Keratinocyte (primary cell): ENCODE measurements at regions not wholly inside any gene's neighbourhood (a gene's known extent, or its start where the extent isn't known, plus 50 kb on each side); places are given as distances from the start of the nearest gene placed in this dataset.

Experiments
- DNase-seq: peaks from one replicate; pipeline ENCODE4 v3.0.0-alpha.2; 2011; ENCODE audit warnings: low read depth, missing footprints, low spot score
- FAIRE-seq: peaks from 2 replicates; lab custom pipeline; 2011; peaks lifted over from hg19 to GRCh38; lab: Jason Lieb, UNC
- H2AFZ ChIP-seq: 2 replicates; pipeline ENCODE4 v1.6.0; 2012; ENCODE audit warnings: low read length, control low read depth, inconsistent platforms; ENCODE audit not compliant: control insufficient read depth
- H3K27ac ChIP-seq: 2 replicates; pipeline ENCODE4 v1.5.1; 2011; ENCODE audit warnings: low read length; ENCODE audit not compliant: control insufficient read depth, insufficient read depth
- H3K27me3 ChIP-seq: 3 replicates; pipeline ENCODE4 v1.6.0; 2011; ENCODE audit warnings: low read length; ENCODE audit not compliant: control insufficient read depth, insufficient read depth; ENCODE audit errors: extremely low read depth
- H3K36me3 ChIP-seq, 2 experiments: 2 replicates in 1 of 2; 3 replicates in 1 of 2; pipeline ENCODE4 v1.5.1; 2011; ENCODE audit warnings: low read length in 2 of 2, mild to moderate bottlenecking in 1 of 2; ENCODE audit not compliant: control insufficient read depth in 2 of 2, insufficient read depth in 2 of 2; ENCODE audit errors: extremely low read depth in 1 of 2
- H3K4me1 ChIP-seq: 3 replicates; pipeline ENCODE4 v1.5.1; 2011; ENCODE audit warnings: low read length; ENCODE audit not compliant: control insufficient read depth, insufficient read depth; ENCODE audit errors: extremely low read depth
- H3K4me2 ChIP-seq: 3 replicates; pipeline ENCODE4 v1.6.0; 2011; ENCODE audit warnings: low read depth, low read length; ENCODE audit not compliant: control insufficient read depth, insufficient read depth; ENCODE audit errors: extremely low read depth
- H3K4me3 ChIP-seq, 3 experiments: fragments of 200-600 bp in 1 of 3; sonication (generic) in 1 of 3; 2 replicates in 2 of 3; 3 replicates in 1 of 3; pipeline ENCODE4 v1.5.1; 2011 to 2016; ENCODE audit warnings: low read length in 3 of 3, mild to moderate bottlenecking in 3 of 3, control low read depth in 2 of 3, inconsistent platforms in 1 of 3, low read depth in 1 of 3, mixed read lengths in 1 of 3, mixed run types in 1 of 3, moderate library complexity in 1 of 3; ENCODE audit not compliant: control insufficient read depth in 2 of 3, insufficient read depth in 2 of 3; ENCODE audit errors: extremely low read depth in 1 of 3
- H3K79me2 ChIP-seq: 2 replicates; pipeline ENCODE4 v1.6.0; 2012; ENCODE audit warnings: low read length; ENCODE audit not compliant: control insufficient read depth, insufficient read depth
- H3K9ac ChIP-seq: 3 replicates; pipeline ENCODE4 v1.6.0; 2011; ENCODE audit warnings: low read length; ENCODE audit not compliant: control insufficient read depth, insufficient read depth; ENCODE audit errors: extremely low read depth
- H3K9me1 ChIP-seq: 3 replicates; pipeline ENCODE4 v1.6.0; 2011; ENCODE audit warnings: low read length; ENCODE audit not compliant: control insufficient read depth, insufficient read depth; ENCODE audit errors: extremely low read depth
- H3K9me3 ChIP-seq: 2 replicates; pipeline ENCODE4 v1.5.1; 2012; ENCODE audit warnings: low read depth, low read length; ENCODE audit not compliant: control insufficient read depth
- H4K20me1 ChIP-seq: 3 replicates; pipeline ENCODE4 v1.6.0; 2011; ENCODE audit warnings: low read length; ENCODE audit not compliant: control insufficient read depth, insufficient read depth; ENCODE audit errors: extremely low read depth
- EZH2 ChIP-seq: IDR thresholded peaks from one replicate; pipeline ENCODE4 v1.6.1; 2012; ENCODE audit warnings: inconsistent platforms, mild to moderate bottlenecking, low read length, moderate library complexity
- dilution Hi-C: fragments of 300-500 bp; cut with MboI; formaldehyde crosslinking; loops from one replicate; pipeline ENCODE4 v1.7.0; 2020; ENCODE audit warnings: low sequenced_read_pairs; ENCODE audit not compliant: extremely low pct_ligation_motif_present
- TF ChIP-seq, protein P1 (sequence below), 3 experiments: IDR thresholded peaks in 1 of 3; conservative IDR thresholded peaks in 1 of 3; optimal IDR thresholded peaks in 1 of 3; 2 replicates in 2 of 3; 3 replicates in 1 of 3; pipeline versions ENCODE3 to v1.5.1; 2011; ENCODE audit warnings: low read length in 3 of 3, mild to moderate bottlenecking in 3 of 3, moderate library complexity in 2 of 3, control low read depth in 1 of 3, inconsistent platforms in 1 of 3; ENCODE audit not compliant: insufficient read depth in 2 of 3; ENCODE audit errors: extremely low read depth in 1 of 3

DNA sequence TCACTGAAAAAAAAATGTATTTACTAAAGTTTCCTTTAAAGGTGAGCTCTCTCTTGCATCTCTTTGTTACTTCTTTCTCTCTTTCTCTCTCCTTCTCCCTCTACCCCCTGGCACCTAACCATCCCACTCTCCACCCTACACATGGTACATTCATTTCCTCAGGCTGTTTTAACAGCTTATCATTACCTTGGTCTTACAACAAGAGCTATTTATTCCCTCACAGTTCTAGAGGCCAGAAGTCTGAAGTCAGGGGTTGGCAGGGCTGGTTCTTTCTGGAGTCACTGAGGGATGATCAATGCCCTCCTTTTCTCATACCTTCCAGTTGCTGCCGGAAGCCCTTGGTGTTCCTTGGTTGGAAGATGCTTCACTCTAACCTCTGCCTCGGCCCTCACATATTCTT lies 91.1 kb upstream of the DSCAM start:
- H4K20me1 ChIP-seq = no peaks in the 10 kb centered on the region
- FAIRE-seq = no peak
- peak overlapping the region; percentile 23 for H3K27ac ChIP-seq
- no peaks in the 10 kb centered on the region for H3K9me3 ChIP-seq
- dilution Hi-C loops = no loop called here
- no peak overlapping the region for H3K9ac ChIP-seq
- no peaks in the 10 kb centered on the region for H3K79me2 ChIP-seq
- H3K4me3 ChIP-seq = no peak overlapping the region
- peaks cover 9% of the 10 kb centered on the region for H3K4me1 ChIP-seq
- no peak for TF ChIP-seq EZH2
- TF ChIP-seq, protein P1, sequence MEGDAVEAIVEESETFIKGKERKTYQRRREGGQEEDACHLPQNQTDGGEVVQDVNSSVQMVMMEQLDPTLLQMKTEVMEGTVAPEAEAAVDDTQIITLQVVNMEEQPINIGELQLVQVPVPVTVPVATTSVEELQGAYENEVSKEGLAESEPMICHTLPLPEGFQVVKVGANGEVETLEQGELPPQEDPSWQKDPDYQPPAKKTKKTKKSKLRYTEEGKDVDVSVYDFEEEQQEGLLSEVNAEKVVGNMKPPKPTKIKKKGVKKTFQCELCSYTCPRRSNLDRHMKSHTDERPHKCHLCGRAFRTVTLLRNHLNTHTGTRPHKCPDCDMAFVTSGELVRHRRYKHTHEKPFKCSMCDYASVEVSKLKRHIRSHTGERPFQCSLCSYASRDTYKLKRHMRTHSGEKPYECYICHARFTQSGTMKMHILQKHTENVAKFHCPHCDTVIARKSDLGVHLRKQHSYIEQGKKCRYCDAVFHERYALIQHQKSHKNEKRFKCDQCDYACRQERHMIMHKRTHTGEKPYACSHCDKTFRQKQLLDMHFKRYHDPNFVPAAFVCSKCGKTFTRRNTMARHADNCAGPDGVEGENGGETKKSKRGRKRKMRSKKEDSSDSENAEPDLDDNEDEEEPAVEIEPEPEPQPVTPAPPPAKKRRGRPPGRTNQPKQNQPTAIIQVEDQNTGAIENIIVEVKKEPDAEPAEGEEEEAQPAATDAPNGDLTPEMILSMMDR (optimal IDR thresholded peaks at IDR 0.05 in 1 of 3, IDR thresholded peaks at IDR 0.05 in 1 of 3, conservative IDR thresholded peaks at IDR 0.05 in 1 of 3; ENCODE audit: extremely low read depth in 1 of 3, insufficient read depth in 2 of 3, low read length in 3 of 3) = no peak
- no peaks in the 10 kb centered on the region for H3K36me3 ChIP-seq
- H2AFZ ChIP-seq = peak overlapping the region; percentile 23
- H3K9me1 ChIP-seq = no peaks in the 10 kb centered on the region
- DNase-seq = no peak
- H3K4me2 ChIP-seq = no peak overlapping the region
- H3K27me3 ChIP-seq = no peaks in the 10 kb centered on the region

DNA sequence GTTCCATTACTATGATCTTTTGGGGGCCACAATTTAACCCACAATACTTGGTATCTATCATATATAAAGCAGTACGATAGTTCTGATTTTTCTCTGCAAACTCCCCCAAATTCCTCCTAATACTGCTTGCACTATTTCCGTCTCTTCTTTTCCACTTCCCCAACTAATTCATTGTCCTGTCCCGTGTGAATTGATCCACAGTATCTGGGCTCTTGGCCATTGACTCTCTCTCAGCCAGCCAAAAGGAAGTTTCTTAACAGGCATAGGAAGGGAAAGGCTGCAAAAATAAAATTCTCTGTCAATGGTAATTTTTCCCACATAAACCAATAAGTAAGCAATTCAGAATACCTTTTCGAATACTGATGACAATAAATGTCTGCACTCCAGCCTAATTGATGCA lies 91.7 kb upstream of the DSCAM start:
- Histone ChIP-seq H3K4me3 (no peak overlapping the region), H3K27ac (peak overlapping the region; percentile 23), H3K4me1 (peaks cover 9% of the 10 kb centered on the region), H3K36me3 (no peaks in the 10 kb centered on the region), H3K9me3 (no peaks in the 10 kb centered on the region), H4K20me1 (no peaks in the 10 kb centered on the region), H3K27me3 (no peaks in the 10 kb centered on the region), H3K4me2 (no peak overlapping the region), H3K9ac (no peak overlapping the region), H3K9me1 (no peaks in the 10 kb centered on the region), H2AFZ (no peak overlapping the region), H3K79me2 (no peaks in the 10 kb centered on the region)
- DNase-seq (no peak), FAIRE-seq (no peak)
- TF ChIP-seq, protein P1 (optimal IDR thresholded peaks at IDR 0.05 in 1 of 3, IDR thresholded peaks at IDR 0.05 in 1 of 3, conservative IDR thresholded peaks at IDR 0.05 in 1 of 3; ENCODE audit: extremely low read depth in 1 of 3, insufficient read depth in 2 of 3, low read length in 3 of 3) = no peak
- no peak for TF ChIP-seq EZH2
- dilution Hi-C loops = no loop called here
